ENCODE measurements at regions not wholly inside any gene's neighbourhood (a gene's known extent, or its start where the extent isn't known, plus 50 kb on each side); places are given as distances from the start of the nearest gene placed in this dataset.
A peak's percentile ranks its signal among the peaks of the same experiment; 100 is the strongest.
"Not testable (repeated sequence)": the region's sequence is repeated elsewhere in the genome, so short reads cannot be mapped to it uniquely, and the experiment has no call there.

- FAIRE-seq: no peak
- no peak for DNase-seq (ENCODE audit: insufficient read length, low spot score)
- TF ChIP-seq CTCF (IDR thresholded peaks at IDR 0.05; ENCODE audit: insufficient read depth, missing control alignments): no peak
These were observed 436.1 kb downstream of the TMEM121 start for GRCh38 chr14:105962532-105962931.

- DNase-seq (ENCODE audit: insufficient read length, low spot score): no peak
These were observed 441.9 kb downstream of the TMEM121 start for GRCh38 chr14:105968291-105968690.

GRCh38 chr14:105969026-105969425 lies 442.6 kb downstream of the TMEM121 start:
- FAIRE-seq; DNase-seq (ENCODE audit: insufficient read length, low spot score): not testable (repeated sequence)

More at GRCh38 chr14:105968291-105968690, 441.9 kb downstream of the TMEM121 start:
- TF ChIP-seq CTCF (IDR thresholded peaks at IDR 0.05; ENCODE audit: insufficient read depth, missing control alignments): no peak
- FAIRE-seq: no peak

- FAIRE-seq; DNase-seq (ENCODE audit: insufficient read length, low spot score): not testable (repeated sequence)
These were observed 444.4 kb downstream of the TMEM121 start for GRCh38 chr14:105970821-105971220.

GRCh38 chr14:105971593-105972500 lies 445.5 kb downstream of the TMEM121 start:
- DNase-seq (ENCODE audit: insufficient read length, low spot score) (no peak), FAIRE-seq (no peak)
- no peak for TF ChIP-seq CTCF (IDR thresholded peaks at IDR 0.05; ENCODE audit: insufficient read depth, missing control alignments)

GRCh38 chr14:105974902-105975301 lies 448.5 kb downstream of the TMEM121 start:
- no peak for DNase-seq (ENCODE audit: insufficient read length, low spot score)
- FAIRE-seq: no peak
- TF ChIP-seq CTCF (IDR thresholded peaks at IDR 0.05; ENCODE audit: insufficient read depth, missing control alignments): peak; percentile 33

GRCh38 chr14:105978618-105979295 lies 452.4 kb downstream of the TMEM121 start:
- FAIRE-seq: no peak
- DNase-seq (ENCODE audit: insufficient read length, low spot score): no peak
- TF ChIP-seq CTCF (IDR thresholded peaks at IDR 0.05; ENCODE audit: insufficient read depth, missing control alignments): no peak

GRCh38 chr14:105979446-105979845 lies 453.1 kb downstream of the TMEM121 start:
- no peak for DNase-seq (ENCODE audit: insufficient read length, low spot score)

More at GRCh38 chr14:105979446-105979845, 453.1 kb downstream of the TMEM121 start:
- FAIRE-seq: no peak
- TF ChIP-seq CTCF (IDR thresholded peaks at IDR 0.05; ENCODE audit: insufficient read depth, missing control alignments): no peak
